ENCODE measurements at regions not wholly inside any gene's neighbourhood (a gene's known extent, or its start where the extent isn't known, plus 50 kb on each side); places are given as distances from the start of the nearest gene placed in this dataset.

DNA sequence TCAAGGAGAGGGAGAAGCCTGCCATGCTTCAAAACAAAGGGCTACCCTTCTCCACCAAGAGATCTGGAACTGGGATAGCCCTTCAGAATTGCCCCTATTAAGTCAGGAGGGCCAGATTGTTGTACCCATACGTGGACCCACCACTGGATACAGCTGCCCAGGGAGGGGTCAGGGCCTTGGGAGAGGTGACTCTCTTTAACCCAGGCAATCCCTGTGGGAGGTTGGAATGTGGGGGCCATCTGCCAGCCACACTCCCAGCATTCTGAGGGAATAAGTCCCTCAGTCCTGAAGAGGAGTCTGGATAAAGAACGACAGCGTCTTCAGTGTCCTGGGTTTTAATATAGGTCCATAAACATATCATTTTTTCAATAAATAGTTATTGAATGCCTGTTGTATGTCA, 588.2 kb upstream of the TENM4 start:
- TF ChIP-seq TAF1 (IDR thresholded peaks at IDR 0.05; ENCODE audit: low read depth) (no peak), RAD21 (IDR thresholded peaks at IDR 0.05; ENCODE audit: low read depth) (no peak), TEAD4 (IDR thresholded peaks at IDR 0.05) (no peak), FOXM1 (IDR thresholded peaks at IDR 0.05; ENCODE audit: borderline replicate concordance, low read depth) (no peak), EP300 (IDR thresholded peaks at IDR 0.05; ENCODE audit: borderline replicate concordance) (no peak)

All from Ishikawa (cell line).